GM19043 (cell line): ENCODE measurements at regions not wholly inside any gene's neighbourhood (a gene's known extent, or its start where the extent isn't known, plus 50 kb on each side); places are given as distances from the start of the nearest gene placed in this dataset.

Experiments
- ATAC-seq: cut with Tn5 transposase; IDR thresholded peaks from one replicate; pipeline ENCODE4 v1.9.1; 2021; ENCODE audit warnings: low read depth; ENCODE audit not compliant: unreplicated experiment

GRCh38 chr1:234731569-234732085 lies 121.6 kb upstream of the IRF2BP2 start:
- peak; percentile 8 for ATAC-seq

- ATAC-seq: peak; percentile 46
Measured at GRCh38 chr1:234730770-234731568, 121.0 kb upstream of the IRF2BP2 start.

GRCh38 chr1:234730475-234730769 lies 120.4 kb upstream of the IRF2BP2 start:
- no peak for ATAC-seq

- no peak for ATAC-seq
Measured at GRCh38 chr1:234729561-234730474, 119.8 kb upstream of the IRF2BP2 start.

- no peak for ATAC-seq
Measured at GRCh38 chr1:234728740-234729139, 118.8 kb upstream of the IRF2BP2 start.

GRCh38 chr1:234727018-234727940 lies 117.3 kb upstream of the IRF2BP2 start:
- ATAC-seq: no peak

- ATAC-seq: no peak
Measured at GRCh38 chr1:234726359-234726943, 116.5 kb upstream of the IRF2BP2 start.

- no peak for ATAC-seq
Measured at GRCh38 chr1:234725177-234726132, 115.5 kb upstream of the IRF2BP2 start.

- ATAC-seq: peak; percentile 9
Measured at GRCh38 chr1:234724516-234725176, 114.7 kb upstream of the IRF2BP2 start.

- ATAC-seq: no peak
Measured at GRCh38 chr1:234722904-234723720, 113.1 kb upstream of the IRF2BP2 start.

GRCh38 chr1:234722270-234722704 lies 112.3 kb upstream of the IRF2BP2 start:
- ATAC-seq: no peak

GRCh38 chr1:234721476-234722269 lies 111.7 kb upstream of the IRF2BP2 start:
- no peak for ATAC-seq

- ATAC-seq: no peak
Measured at GRCh38 chr1:234720709-234721441, 110.9 kb upstream of the IRF2BP2 start.

GRCh38 chr1:234719454-234720251 lies 109.7 kb upstream of the IRF2BP2 start:
- no peak for ATAC-seq
